NCI-H2171 (cell line): ENCODE measurements at regions not wholly inside any gene's neighbourhood (a gene's known extent, or its start where the extent isn't known, plus 50 kb on each side); places are given as distances from the start of the nearest gene placed in this dataset.
"Not testable (repeated sequence)": the region's sequence is repeated elsewhere in the genome, so short reads cannot be mapped to it uniquely, and the experiment has no call there.

Source experiments
- DNase-seq: peaks from one replicate; lab custom pipeline; 2025; lab: John Stamatoyannopoulos, UW

- no peak for DNase-seq
Measured at GRCh38 chr3:145032791-145033190, 1061.2 kb downstream of the DIPK2A start.

- DNase-seq: no peak
Measured at GRCh38 chr3:145035682-145036081, 1064.1 kb downstream of the DIPK2A start.

- not testable (repeated sequence) for DNase-seq
Measured at GRCh38 chr3:145054055-145054454, 1082.4 kb downstream of the DIPK2A start.

GRCh38 chr3:145055375-145056076 lies 1083.9 kb downstream of the DIPK2A start:
- no peak for DNase-seq

GRCh38 chr3:145058483-145058882 lies 1086.9 kb downstream of the DIPK2A start:
- DNase-seq: no peak

GRCh38 chr3:145063616-145064015 lies 1092.0 kb downstream of the DIPK2A start:
- no peak for DNase-seq

GRCh38 chr3:145070795-145071194 lies 1090.2 kb downstream of the PLOD2 start:
- DNase-seq: no peak

GRCh38 chr3:145079436-145079835 lies 1081.5 kb downstream of the PLOD2 start:
- DNase-seq: no peak

- no peak for DNase-seq
Measured at GRCh38 chr3:145087038-145087437, 1073.9 kb downstream of the PLOD2 start.

GRCh38 chr3:145088917-145089316 lies 1072.1 kb downstream of the PLOD2 start:
- DNase-seq: no peak

- no peak for DNase-seq
Measured at GRCh38 chr3:145089337-145089736, 1071.6 kb downstream of the PLOD2 start.

- DNase-seq: no peak
Measured at GRCh38 chr3:145094355-145094941, 1066.5 kb downstream of the PLOD2 start.

GRCh38 chr3:145111141-145111540 lies 1049.8 kb downstream of the PLOD2 start:
- not testable (repeated sequence) for DNase-seq

- DNase-seq: no peak
Measured at GRCh38 chr3:145116769-145117168, 1044.2 kb downstream of the PLOD2 start.

- DNase-seq: no peak
Measured at GRCh38 chr3:145118303-145118702, 1042.7 kb downstream of the PLOD2 start.

- DNase-seq: no peak
Measured at GRCh38 chr3:145124900-145125678, 1035.9 kb downstream of the PLOD2 start.

- DNase-seq: no peak
Measured at GRCh38 chr3:145133281-145133680, 1027.7 kb downstream of the PLOD2 start.

- DNase-seq: no peak
Measured at GRCh38 chr3:145134738-145135137, 1026.2 kb downstream of the PLOD2 start.

- DNase-seq: no peak
Measured at GRCh38 chr3:145144361-145144760, 1016.6 kb downstream of the PLOD2 start.

GRCh38 chr3:145145461-145145860 lies 1015.5 kb downstream of the PLOD2 start:
- DNase-seq: no peak

GRCh38 chr3:145159640-145160039 lies 1001.3 kb downstream of the PLOD2 start:
- DNase-seq: no peak

GRCh38 chr3:145170121-145170520 lies 990.9 kb downstream of the PLOD2 start:
- DNase-seq: no peak

GRCh38 chr3:145175626-145176025 lies 985.4 kb downstream of the PLOD2 start:
- DNase-seq: no peak
